Osteoblast (primary cell): ENCODE measurements at regions not wholly inside any gene's neighbourhood (a gene's known extent, or its start where the extent isn't known, plus 50 kb on each side); places are given as distances from the start of the nearest gene placed in this dataset.
"Not testable (repeated sequence)": the region's sequence is repeated elsewhere in the genome, so short reads cannot be mapped to it uniquely, and the experiment has no call there.

Source experiments
- DNase-seq: peaks from one replicate; pipeline ENCODE4 v3.0.0; 2011; ENCODE audit warnings: low spot score, mixed read lengths; ENCODE audit not compliant: insufficient read length; ENCODE audit errors: missing footprints
- H2AFZ ChIP-seq: 2 replicates; pipeline ENCODE4 v1.6.0; 2011; ENCODE audit warnings: mild to moderate bottlenecking, low read length
- H3K27ac ChIP-seq: 2 replicates; pipeline ENCODE4 v1.5.1; 2011; ENCODE audit warnings: mild to moderate bottlenecking, low read depth, low read length, moderate library complexity
- H3K27me3 ChIP-seq: 2 replicates; pipeline ENCODE4 v1.6.0; 2012; ENCODE audit warnings: mild to moderate bottlenecking, control low read depth, inconsistent platforms, low read length, moderate library complexity; ENCODE audit not compliant: insufficient read depth
- H3K36me3 ChIP-seq: 2 replicates; pipeline ENCODE4 v1.5.1; 2011; ENCODE audit warnings: mild to moderate bottlenecking, low read length, control low read depth, moderate library complexity; ENCODE audit not compliant: insufficient read depth
- H3K4me1 ChIP-seq: 2 replicates; pipeline ENCODE4 v1.5.1; 2011; ENCODE audit warnings: mild to moderate bottlenecking, low read length, control low read depth, moderate library complexity; ENCODE audit not compliant: insufficient read depth
- H3K4me2 ChIP-seq: 2 replicates; pipeline ENCODE4 v1.6.0; 2011; ENCODE audit warnings: mild to moderate bottlenecking, low read length; ENCODE audit not compliant: insufficient read depth
- H3K4me3 ChIP-seq: fragments of 200-600 bp; sonication (generic); 3 replicates; pipeline ENCODE4 v1.5.1; 2012; ENCODE audit warnings: mild to moderate bottlenecking, low read length, inconsistent platforms; ENCODE audit not compliant: insufficient read depth
- H3K79me2 ChIP-seq: 2 replicates; pipeline ENCODE4 v1.6.0; 2012; ENCODE audit warnings: mild to moderate bottlenecking, low read length, control low read depth, inconsistent platforms; ENCODE audit not compliant: insufficient read depth
- H3K9me3 ChIP-seq: 2 replicates; pipeline ENCODE4 v1.5.1; 2011; ENCODE audit warnings: low read depth, low read length, control low read depth
- H4K20me1 ChIP-seq: 2 replicates; pipeline ENCODE4 v1.6.0; 2012; ENCODE audit warnings: mild to moderate bottlenecking, low read length, control low read depth; ENCODE audit not compliant: insufficient read depth
- CTCF ChIP-seq: IDR thresholded peaks from 2 replicates; pipeline ENCODE4 v1.5.1; 2011; ENCODE audit warnings: mild to moderate bottlenecking, low read depth, low read length, moderate library complexity; ENCODE audit errors: extremely low read depth

- TF ChIP-seq CTCF = no peak
- no peak overlapping the region for H3K4me3 ChIP-seq
- H3K36me3 ChIP-seq = no peaks in the 10 kb centered on the region
- H3K27ac ChIP-seq = no peak overlapping the region
- H3K4me2 ChIP-seq = no peak overlapping the region
- H3K4me1 ChIP-seq = peaks cover 7% of the 10 kb centered on the region
- H3K9me3 ChIP-seq = no peaks in the 10 kb centered on the region
- H2AFZ ChIP-seq = peak overlapping the region; percentile 59
- H3K79me2 ChIP-seq = no peaks in the 10 kb centered on the region
- no peak for DNase-seq
- H4K20me1 ChIP-seq = no peaks in the 10 kb centered on the region
- H3K27me3 ChIP-seq = no peaks in the 10 kb centered on the region
These were observed 359.5 kb upstream of the C11orf87 start for GRCh38 chr11:109062445-109062844.

DNA sequence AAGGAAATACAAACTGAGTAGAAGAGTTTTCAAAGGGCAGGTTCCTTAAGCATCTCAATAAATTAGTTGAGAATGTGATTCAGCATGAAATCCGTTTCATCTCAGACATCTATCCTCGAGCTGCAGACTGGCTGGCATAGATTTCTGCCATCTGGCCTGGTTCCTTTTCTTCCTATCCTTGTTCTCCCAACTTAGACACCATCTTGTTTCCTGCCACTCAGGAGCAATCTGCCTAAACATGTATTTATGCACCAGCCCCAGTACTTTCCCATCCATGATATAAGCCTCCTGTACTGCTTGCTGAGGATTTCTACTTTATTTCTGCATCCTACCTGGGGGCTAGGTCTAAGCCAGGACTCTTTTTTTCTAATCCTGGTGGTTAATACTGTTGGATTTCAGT lies 359.1 kb upstream of the C11orf87 start:
- Histone ChIP-seq H3K27me3 (no peaks in the 10 kb centered on the region), H4K20me1 (no peaks in the 10 kb centered on the region), H3K9me3 (no peaks in the 10 kb centered on the region), H3K4me1 (peaks cover 7% of the 10 kb centered on the region), H3K4me3 (no peak overlapping the region), H3K27ac (no peak overlapping the region), H2AFZ (peak overlapping the region; percentile 59), H3K4me2 (no peak overlapping the region), H3K79me2 (no peaks in the 10 kb centered on the region), H3K36me3 (no peaks in the 10 kb centered on the region)
- no peak for TF ChIP-seq CTCF
- no peak for DNase-seq

- not testable (repeated sequence) for H3K4me1 ChIP-seq, H3K4me3 ChIP-seq, H3K9me3 ChIP-seq, DNase-seq, H2AFZ ChIP-seq, H3K27me3 ChIP-seq, H3K79me2 ChIP-seq, H3K36me3 ChIP-seq, H4K20me1 ChIP-seq, H3K27ac ChIP-seq, H3K4me2 ChIP-seq
These were observed 357.2 kb upstream of the C11orf87 start for GRCh38 chr11:109064618-109065311.

DNA sequence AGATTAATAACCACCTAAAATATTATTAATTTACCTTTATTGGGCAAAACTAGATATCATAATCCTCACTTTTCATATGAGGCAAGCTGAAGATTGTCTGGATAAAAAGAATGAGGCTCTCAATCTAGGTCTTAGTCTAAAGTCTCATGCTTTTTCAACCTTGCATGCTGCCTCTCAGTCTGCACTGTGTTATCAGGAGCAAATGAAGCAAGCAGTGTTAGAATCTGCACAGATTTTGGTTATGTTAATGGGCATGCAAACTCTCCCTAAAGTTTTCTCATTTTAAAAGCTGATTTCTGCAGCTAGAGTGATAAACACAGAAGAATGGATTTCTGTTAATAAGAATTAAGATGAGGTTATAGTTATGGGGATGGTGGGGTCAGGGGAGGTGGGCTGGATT lies 350.7 kb upstream of the C11orf87 start:
- Histone ChIP-seq H3K9me3 (no peaks in the 10 kb centered on the region), H2AFZ (no peak overlapping the region), H3K27me3 (no peaks in the 10 kb centered on the region), H3K4me3 (no peak overlapping the region), H3K4me1 (peaks cover 11% of the 10 kb centered on the region), H3K36me3 (no peaks in the 10 kb centered on the region), H3K27ac (no peak overlapping the region), H3K4me2 (no peak overlapping the region), H4K20me1 (no peaks in the 10 kb centered on the region), H3K79me2 (no peaks in the 10 kb centered on the region)
- TF ChIP-seq CTCF = no peak
- no peak for DNase-seq
